ENCODE measurements at regions not wholly inside any gene's neighbourhood (a gene's known extent, or its start where the extent isn't known, plus 50 kb on each side); places are given as distances from the start of the nearest gene placed in this dataset.

GRCh38 chr3:20836801-20837200, 650.8 kb upstream of the SGO1 start:
- Histone ChIP-seq H3K4me1 (ENCODE audit: control insufficient read depth, insufficient read depth, low read length) (no peaks in the 10 kb centered on the region), H3K27me3 (ENCODE audit: control insufficient read depth, insufficient read depth, low read length) (no peaks in the 10 kb centered on the region), H3K27ac (ENCODE audit: low read length) (no peak overlapping the region; the same call in 1 of the 2 replicates), H3K9me3 (ENCODE audit: control insufficient read depth, insufficient read depth, low read depth, low read length) (no peaks in the 10 kb centered on the region), H3K4me3 (ENCODE audit: low read depth in 2 of 2, low read length in 2 of 2) (no peak overlapping the region), H3K36me3 (ENCODE audit: control insufficient read depth, insufficient read depth, low read length) (no peaks in the 10 kb centered on the region)
- ChIA-PET CTCF (no interaction called here), POLR2A (no interaction called here)
- intact Hi-C loops (cut with micrococcal nuclease; ENCODE audit: unreplicated experiment) = no loop called here
- TF ChIP-seq CTCF (IDR thresholded peaks at IDR 0.05) (no peak), SIN3A (IDR thresholded peaks at IDR 0.05; ENCODE audit: borderline replicate concordance, insufficient read depth, low read depth, low read length) (no peak), REST (IDR thresholded peaks at IDR 0.05; ENCODE audit: insufficient read depth in 1 of 2, low read depth in 2 of 2, low read length in 1 of 2) (no peak), POLR2AphosphoS5 (IDR thresholded peaks at IDR 0.05; ENCODE audit: low read depth, low read length) (no peak), TCF7L2 (IDR thresholded peaks at IDR 0.05; ENCODE audit: low read depth, low read length) (no peak)
- in situ Hi-C loops (cut with HindIII; ENCODE audit: low pct_unique_long_range_greater_than_20kb, low sequenced_read_pairs) = no loop called here
- ATAC-seq (no peak), DNase-seq (ENCODE audit: low read depth, low spot score) (no peak)
- BruUV-seq (replicated peaks) = no TSS peak

GRCh38 chr3:20832963-20833362, 647.0 kb upstream of the SGO1 start:
- ATAC-seq (no peak), DNase-seq (ENCODE audit: low read depth, low spot score) (no peak)
- no TSS peak for BruUV-seq (replicated peaks)
- TF ChIP-seq REST (IDR thresholded peaks at IDR 0.05; ENCODE audit: insufficient read depth in 1 of 2, low read depth in 2 of 2, low read length in 1 of 2) = no peak
- no peak for TF ChIP-seq SIN3A (IDR thresholded peaks at IDR 0.05; ENCODE audit: borderline replicate concordance, insufficient read depth, low read depth, low read length)
- TF ChIP-seq TCF7L2 (IDR thresholded peaks at IDR 0.05; ENCODE audit: low read depth, low read length) = no peak
- no peak for TF ChIP-seq CTCF (IDR thresholded peaks at IDR 0.05)
- TF ChIP-seq POLR2AphosphoS5 (IDR thresholded peaks at IDR 0.05; ENCODE audit: low read depth, low read length) = no peak
- no peaks in the 10 kb centered on the region; the same call in 1 of the 2 replicates for H3K36me3 ChIP-seq (ENCODE audit: control insufficient read depth, insufficient read depth, low read length)
- no peak overlapping the region for H3K27ac ChIP-seq (ENCODE audit: low read length)
- intact Hi-C loops (cut with micrococcal nuclease; ENCODE audit: unreplicated experiment) (no loop called here), in situ Hi-C loops (cut with HindIII; ENCODE audit: low pct_unique_long_range_greater_than_20kb, low sequenced_read_pairs) (no loop called here)
- CTCF ChIA-PET = no interaction called here
- H3K4me3 ChIP-seq (ENCODE audit: low read depth in 2 of 2, low read length in 2 of 2) = no peak overlapping the region
- POLR2A ChIA-PET = no interaction called here
- no peaks in the 10 kb centered on the region for H3K9me3 ChIP-seq (ENCODE audit: control insufficient read depth, insufficient read depth, low read depth, low read length)
- H3K27me3 ChIP-seq (ENCODE audit: control insufficient read depth, insufficient read depth, low read length) = no peaks in the 10 kb centered on the region
- H3K4me1 ChIP-seq (ENCODE audit: control insufficient read depth, insufficient read depth, low read length) = no peaks in the 10 kb centered on the region

Measured in Panc1 (cell line).